Parathyroid adenoma (tissue), 2 donors: ENCODE measurements at regions not wholly inside any gene's neighbourhood (a gene's known extent, or its start where the extent isn't known, plus 50 kb on each side); places are given as distances from the start of the nearest gene placed in this dataset.

ENCODE experiments used
- H2AFZ ChIP-seq: fragments of 300-600 bp; sonication (generic); one replicate; pipeline ENCODE4 v1.7.0; 2017; ENCODE audit warnings: antibody characterized with exemption, mild to moderate bottlenecking
- H3K27ac ChIP-seq: fragments of 300-600 bp; sonication (generic); one replicate; pipeline ENCODE4 v1.7.0; 2017
- H3K27me3 ChIP-seq: fragments of 300-600 bp; sonication (generic); one replicate; pipeline ENCODE4 v1.7.0; 2017; ENCODE audit warnings: low read length; ENCODE audit not compliant: control insufficient read depth, insufficient read depth
- H3K36me3 ChIP-seq: fragments of 300-600 bp; sonication (generic); one replicate; pipeline ENCODE4 v1.7.0; 2017; ENCODE audit warnings: low read length; ENCODE audit not compliant: control insufficient read depth, insufficient read depth
- H3K4me1 ChIP-seq: fragments of 300-600 bp; sonication (generic); one replicate; pipeline ENCODE4 v1.7.0; 2017; ENCODE audit warnings: control low read depth
- H3K4me2 ChIP-seq: fragments of 300-600 bp; sonication (generic); one replicate; pipeline ENCODE4 v1.7.0; 2017; ENCODE audit warnings: low read length
- H3K4me3 ChIP-seq: fragments of 300-600 bp; sonication (generic); one replicate; pipeline ENCODE4 v1.7.0; 2017; ENCODE audit warnings: low read depth, low read length
- H3K79me2 ChIP-seq: fragments of 300-600 bp; sonication (generic); one replicate; pipeline ENCODE4 v1.7.0; 2017; ENCODE audit warnings: control low read depth
- H3K9ac ChIP-seq: fragments of 300-600 bp; sonication (generic); one replicate; pipeline ENCODE4 v1.7.0; 2017; ENCODE audit warnings: mild to moderate bottlenecking
- H3K9me3 ChIP-seq: fragments of 300-600 bp; sonication (generic); one replicate; pipeline ENCODE4 v1.7.0; 2017; ENCODE audit warnings: low read length; ENCODE audit not compliant: control insufficient read depth
- TF ChIP-seq, protein P1 (sequence below): fragments of 300-600 bp; sonication (generic); IDR thresholded peaks from one replicate; pipeline ENCODE4 v1.7.0; 2017; ENCODE audit warnings: antibody characterized with exemption, mild to moderate bottlenecking
- donor health status: primary hyperparathyroidism.

- Histone ChIP-seq H3K36me3 (no peaks in the 10 kb centered on the region), H3K27ac (no peak overlapping the region), H3K79me2 (no peaks in the 10 kb centered on the region), H3K27me3 (no peaks in the 10 kb centered on the region), H3K4me2 (no peak overlapping the region), H3K9me3 (no peaks in the 10 kb centered on the region), H2AFZ (no peak overlapping the region), H3K9ac (no peak overlapping the region), H3K4me3 (no peak overlapping the region), H3K4me1 (no peaks in the 10 kb centered on the region)
- TF ChIP-seq, protein P1, sequence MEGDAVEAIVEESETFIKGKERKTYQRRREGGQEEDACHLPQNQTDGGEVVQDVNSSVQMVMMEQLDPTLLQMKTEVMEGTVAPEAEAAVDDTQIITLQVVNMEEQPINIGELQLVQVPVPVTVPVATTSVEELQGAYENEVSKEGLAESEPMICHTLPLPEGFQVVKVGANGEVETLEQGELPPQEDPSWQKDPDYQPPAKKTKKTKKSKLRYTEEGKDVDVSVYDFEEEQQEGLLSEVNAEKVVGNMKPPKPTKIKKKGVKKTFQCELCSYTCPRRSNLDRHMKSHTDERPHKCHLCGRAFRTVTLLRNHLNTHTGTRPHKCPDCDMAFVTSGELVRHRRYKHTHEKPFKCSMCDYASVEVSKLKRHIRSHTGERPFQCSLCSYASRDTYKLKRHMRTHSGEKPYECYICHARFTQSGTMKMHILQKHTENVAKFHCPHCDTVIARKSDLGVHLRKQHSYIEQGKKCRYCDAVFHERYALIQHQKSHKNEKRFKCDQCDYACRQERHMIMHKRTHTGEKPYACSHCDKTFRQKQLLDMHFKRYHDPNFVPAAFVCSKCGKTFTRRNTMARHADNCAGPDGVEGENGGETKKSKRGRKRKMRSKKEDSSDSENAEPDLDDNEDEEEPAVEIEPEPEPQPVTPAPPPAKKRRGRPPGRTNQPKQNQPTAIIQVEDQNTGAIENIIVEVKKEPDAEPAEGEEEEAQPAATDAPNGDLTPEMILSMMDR: no peak
These were observed 71.2 kb upstream of the DOCK10 start for GRCh38 chr2:225113371-225114015.

DNA sequence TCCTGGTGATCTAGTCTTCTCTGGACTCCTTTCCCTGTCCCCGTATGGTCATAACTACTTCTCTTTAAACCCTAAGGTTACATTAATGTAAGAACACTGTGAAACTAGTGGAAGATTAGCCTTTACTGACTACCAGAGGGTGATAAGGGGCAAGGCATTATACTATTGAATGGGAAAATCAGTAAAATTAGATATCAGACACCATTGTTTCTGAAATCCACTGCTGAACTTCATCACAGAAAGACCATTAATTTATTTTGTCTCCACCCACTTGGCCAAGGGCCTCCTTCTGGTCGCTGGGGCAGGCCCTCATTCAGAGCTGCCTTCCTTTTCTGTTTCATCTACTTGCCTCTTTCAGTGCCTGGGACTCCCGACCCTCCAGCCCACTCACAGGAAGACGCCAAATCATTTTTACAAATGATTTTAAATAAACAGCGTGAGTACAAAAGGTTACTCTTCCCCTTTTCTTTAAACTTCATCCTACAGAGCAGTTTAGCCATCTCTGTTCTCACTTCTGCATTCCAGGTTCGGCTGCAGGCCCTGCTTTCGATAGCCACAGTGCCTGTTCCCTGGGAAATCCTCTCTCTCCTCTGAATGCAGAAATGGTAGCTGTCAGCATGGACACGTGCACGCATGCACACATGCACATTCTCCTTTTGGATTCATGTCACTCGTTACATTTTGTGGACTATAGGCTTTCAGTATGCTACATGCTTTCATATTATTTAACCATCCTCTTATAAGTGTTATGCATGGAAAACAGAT is 70.3 kb upstream of the DOCK10 start:
- Histone ChIP-seq H3K36me3 (no peaks in the 10 kb centered on the region), H3K79me2 (no peaks in the 10 kb centered on the region), H3K9ac (no peak overlapping the region), H3K27ac (no peak overlapping the region), H3K4me2 (no peak overlapping the region), H2AFZ (no peak overlapping the region), H3K9me3 (no peaks in the 10 kb centered on the region), H3K4me1 (no peaks in the 10 kb centered on the region), H3K4me3 (no peak overlapping the region), H3K27me3 (no peaks in the 10 kb centered on the region)
- TF ChIP-seq, protein P1: no peak

DNA sequence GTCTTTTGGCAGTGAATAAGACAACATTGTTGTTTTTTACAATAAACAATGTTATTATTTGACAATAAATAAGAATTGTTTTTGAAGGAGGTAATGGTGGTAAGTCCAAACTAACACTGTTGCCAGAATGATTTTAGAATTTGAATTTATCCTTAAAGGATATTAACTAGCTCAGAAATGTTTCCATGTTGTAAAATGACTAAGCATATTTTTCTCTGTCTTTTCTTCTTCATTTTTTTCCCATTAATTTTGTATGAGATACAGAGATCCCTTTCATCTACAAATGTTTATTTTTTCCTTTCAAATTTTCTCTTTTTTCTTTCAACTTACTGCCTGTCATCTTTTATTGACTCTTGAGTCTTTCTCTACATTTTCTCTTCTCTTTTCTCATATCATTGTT is 66.5 kb upstream of the DOCK10 start:
- TF ChIP-seq, protein P1: no peak
- H3K27ac ChIP-seq: no peak overlapping the region
- H3K36me3 ChIP-seq: no peaks in the 10 kb centered on the region
- H2AFZ ChIP-seq: no peak overlapping the region
- no peak overlapping the region for H3K9ac ChIP-seq
- no peaks in the 10 kb centered on the region for H3K9me3 ChIP-seq
- no peak overlapping the region for H3K4me3 ChIP-seq
- no peaks in the 10 kb centered on the region for H3K4me1 ChIP-seq
- H3K4me2 ChIP-seq: no peak overlapping the region
- H3K27me3 ChIP-seq: no peaks in the 10 kb centered on the region
- H3K79me2 ChIP-seq: no peaks in the 10 kb centered on the region

DNA sequence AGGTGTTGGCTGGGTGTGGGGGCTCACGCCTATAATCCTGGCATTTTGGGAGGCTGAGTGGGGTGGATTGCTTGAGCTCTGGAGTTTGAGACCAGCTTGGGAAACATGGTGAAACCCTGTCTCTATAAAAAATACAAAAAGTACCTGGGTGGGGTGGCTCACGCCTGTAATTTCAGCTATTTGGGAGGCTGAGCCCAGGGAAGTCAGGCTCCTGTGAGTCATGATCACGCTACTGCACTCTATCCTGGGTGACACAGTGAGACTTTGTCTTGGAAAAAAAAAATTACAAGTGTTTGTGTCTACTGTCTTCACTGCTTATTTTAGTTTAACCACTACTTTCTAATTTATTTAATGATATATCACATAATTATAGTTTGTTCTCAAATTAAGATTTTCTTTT is 62.7 kb upstream of the DOCK10 start:
- no peaks in the 10 kb centered on the region for H3K4me1 ChIP-seq
- no peak overlapping the region for H3K4me3 ChIP-seq
- H3K4me2 ChIP-seq: no peak overlapping the region
- TF ChIP-seq, protein P1: no peak
- no peaks in the 10 kb centered on the region for H3K79me2 ChIP-seq
- no peaks in the 10 kb centered on the region for H3K36me3 ChIP-seq
- no peaks in the 10 kb centered on the region for H3K27me3 ChIP-seq
- no peak overlapping the region for H2AFZ ChIP-seq
- no peak overlapping the region for H3K27ac ChIP-seq
- H3K9me3 ChIP-seq: no peaks in the 10 kb centered on the region
- no peak overlapping the region for H3K9ac ChIP-seq
